ENCODE measurements at regions not wholly inside any gene's neighbourhood (a gene's known extent, or its start where the extent isn't known, plus 50 kb on each side); places are given as distances from the start of the nearest gene placed in this dataset.

DNA sequence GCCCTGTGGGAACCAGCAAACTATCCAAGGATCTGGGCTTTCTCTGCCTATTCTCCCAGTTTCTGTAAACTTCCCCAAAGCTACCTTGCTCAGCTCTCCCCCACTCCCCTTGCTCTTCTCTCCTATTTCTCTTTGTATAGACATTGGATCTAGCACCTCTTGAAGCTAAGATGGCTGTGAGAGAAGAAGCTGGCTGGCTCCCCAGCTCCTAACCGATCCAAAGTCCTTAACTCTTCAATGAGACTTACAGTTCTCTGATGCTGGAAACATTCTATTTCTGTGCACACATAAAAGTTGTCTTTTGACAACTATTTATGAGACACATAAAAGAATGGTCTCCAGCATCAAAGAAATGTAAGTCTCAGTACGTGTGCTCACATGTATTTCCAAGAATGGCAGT lies 70.6 kb upstream of the C3orf80 start:
- no peak overlapping the region for H3K27ac ChIP-seq (ENCODE audit: control insufficient read depth, insufficient read depth, low read length)
- TF ChIP-seq, protein P1, sequence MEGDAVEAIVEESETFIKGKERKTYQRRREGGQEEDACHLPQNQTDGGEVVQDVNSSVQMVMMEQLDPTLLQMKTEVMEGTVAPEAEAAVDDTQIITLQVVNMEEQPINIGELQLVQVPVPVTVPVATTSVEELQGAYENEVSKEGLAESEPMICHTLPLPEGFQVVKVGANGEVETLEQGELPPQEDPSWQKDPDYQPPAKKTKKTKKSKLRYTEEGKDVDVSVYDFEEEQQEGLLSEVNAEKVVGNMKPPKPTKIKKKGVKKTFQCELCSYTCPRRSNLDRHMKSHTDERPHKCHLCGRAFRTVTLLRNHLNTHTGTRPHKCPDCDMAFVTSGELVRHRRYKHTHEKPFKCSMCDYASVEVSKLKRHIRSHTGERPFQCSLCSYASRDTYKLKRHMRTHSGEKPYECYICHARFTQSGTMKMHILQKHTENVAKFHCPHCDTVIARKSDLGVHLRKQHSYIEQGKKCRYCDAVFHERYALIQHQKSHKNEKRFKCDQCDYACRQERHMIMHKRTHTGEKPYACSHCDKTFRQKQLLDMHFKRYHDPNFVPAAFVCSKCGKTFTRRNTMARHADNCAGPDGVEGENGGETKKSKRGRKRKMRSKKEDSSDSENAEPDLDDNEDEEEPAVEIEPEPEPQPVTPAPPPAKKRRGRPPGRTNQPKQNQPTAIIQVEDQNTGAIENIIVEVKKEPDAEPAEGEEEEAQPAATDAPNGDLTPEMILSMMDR (optimal IDR thresholded peaks at IDR 0.05 in 1 of 3, IDR thresholded peaks at IDR 0.05 in 1 of 3, conservative IDR thresholded peaks at IDR 0.05 in 1 of 3; ENCODE audit: extremely low read depth in 1 of 3, insufficient read depth in 2 of 3, low read length in 3 of 3), result no peak
- TF ChIP-seq EZH2 (IDR thresholded peaks at IDR 0.05; ENCODE audit: low read length), result no peak
- H3K9me3 ChIP-seq (ENCODE audit: control insufficient read depth, low read depth, low read length), result no peaks in the 10 kb centered on the region
- no peak overlapping the region for H3K9ac ChIP-seq (ENCODE audit: control insufficient read depth, extremely low read depth, insufficient read depth, low read length)
- dilution Hi-C loops (cut with MboI; ENCODE audit: extremely low pct_ligation_motif_present, low sequenced_read_pairs), result no loop called here
- peaks cover 2% of the 10 kb centered on the region for H3K27me3 ChIP-seq (ENCODE audit: control insufficient read depth, extremely low read depth, insufficient read depth, low read length)
- FAIRE-seq (no peak), DNase-seq (ENCODE audit: low read depth, low spot score) (no peak)
- no peaks in the 10 kb centered on the region for H3K36me3 ChIP-seq (ENCODE audit: control insufficient read depth in 2 of 2, extremely low read depth in 1 of 2, insufficient read depth in 2 of 2, low read length in 2 of 2)
- H3K4me3 ChIP-seq (ENCODE audit: control insufficient read depth in 2 of 3, extremely low read depth in 1 of 3, insufficient read depth in 2 of 3, low read depth in 1 of 3, low read length in 3 of 3), result no peak overlapping the region
- no peaks in the 10 kb centered on the region for H3K79me2 ChIP-seq (ENCODE audit: control insufficient read depth, insufficient read depth, low read length)
- H3K9me1 ChIP-seq (ENCODE audit: control insufficient read depth, extremely low read depth, insufficient read depth, low read length), result no peaks in the 10 kb centered on the region
- H3K4me1 ChIP-seq (ENCODE audit: control insufficient read depth, extremely low read depth, insufficient read depth, low read length), result no peaks in the 10 kb centered on the region
- H3K4me2 ChIP-seq (ENCODE audit: control insufficient read depth, extremely low read depth, insufficient read depth, low read depth, low read length), result no peak overlapping the region
- H4K20me1 ChIP-seq (ENCODE audit: control insufficient read depth, extremely low read depth, insufficient read depth, low read length), result no peaks in the 10 kb centered on the region
- H2AFZ ChIP-seq (ENCODE audit: control insufficient read depth, low read length), result no peak overlapping the region

GRCh38 chr3:160157321-160157720 lies 67.9 kb upstream of the C3orf80 start:
- Histone ChIP-seq H3K4me1 (ENCODE audit: control insufficient read depth, extremely low read depth, insufficient read depth, low read length) (no peaks in the 10 kb centered on the region), H3K4me2 (ENCODE audit: control insufficient read depth, extremely low read depth, insufficient read depth, low read depth, low read length) (no peak overlapping the region), H3K9me3 (ENCODE audit: control insufficient read depth, low read depth, low read length) (no peaks in the 10 kb centered on the region), H3K79me2 (ENCODE audit: control insufficient read depth, insufficient read depth, low read length) (no peaks in the 10 kb centered on the region), H4K20me1 (ENCODE audit: control insufficient read depth, extremely low read depth, insufficient read depth, low read length) (no peaks in the 10 kb centered on the region), H2AFZ (ENCODE audit: control insufficient read depth, low read length) (no peak overlapping the region), H3K27me3 (ENCODE audit: control insufficient read depth, extremely low read depth, insufficient read depth, low read length) (peaks cover 2% of the 10 kb centered on the region), H3K27ac (ENCODE audit: control insufficient read depth, insufficient read depth, low read length) (no peak overlapping the region), H3K9ac (ENCODE audit: control insufficient read depth, extremely low read depth, insufficient read depth, low read length) (no peak overlapping the region), H3K9me1 (ENCODE audit: control insufficient read depth, extremely low read depth, insufficient read depth, low read length) (no peaks in the 10 kb centered on the region), H3K36me3 (ENCODE audit: control insufficient read depth in 2 of 2, extremely low read depth in 1 of 2, insufficient read depth in 2 of 2, low read length in 2 of 2) (no peaks in the 10 kb centered on the region), H3K4me3 (ENCODE audit: control insufficient read depth in 2 of 3, extremely low read depth in 1 of 3, insufficient read depth in 2 of 3, low read depth in 1 of 3, low read length in 3 of 3) (no peak overlapping the region)
- no peak for TF ChIP-seq EZH2 (IDR thresholded peaks at IDR 0.05; ENCODE audit: low read length)
- TF ChIP-seq, protein P1 (optimal IDR thresholded peaks at IDR 0.05 in 1 of 3, IDR thresholded peaks at IDR 0.05 in 1 of 3, conservative IDR thresholded peaks at IDR 0.05 in 1 of 3; ENCODE audit: extremely low read depth in 1 of 3, insufficient read depth in 2 of 3, low read length in 3 of 3), result no peak
- no peak for FAIRE-seq
- dilution Hi-C loops (cut with MboI; ENCODE audit: extremely low pct_ligation_motif_present, low sequenced_read_pairs), result no loop called here
- DNase-seq (ENCODE audit: low read depth, low spot score), result no peak
